GM18870 (cell line): ENCODE measurements at regions not wholly inside any gene's neighbourhood (a gene's known extent, or its start where the extent isn't known, plus 50 kb on each side); places are given as distances from the start of the nearest gene placed in this dataset.
"Not testable (repeated sequence)": the region's sequence is repeated elsewhere in the genome, so short reads cannot be mapped to it uniquely, and the experiment has no call there.

Experiments used
- ATAC-seq: cut with Tn5 transposase; IDR thresholded peaks from one replicate; pipeline ENCODE4 v1.9.1; 2021; ENCODE audit warnings: moderate library complexity; ENCODE audit not compliant: unreplicated experiment

DNA sequence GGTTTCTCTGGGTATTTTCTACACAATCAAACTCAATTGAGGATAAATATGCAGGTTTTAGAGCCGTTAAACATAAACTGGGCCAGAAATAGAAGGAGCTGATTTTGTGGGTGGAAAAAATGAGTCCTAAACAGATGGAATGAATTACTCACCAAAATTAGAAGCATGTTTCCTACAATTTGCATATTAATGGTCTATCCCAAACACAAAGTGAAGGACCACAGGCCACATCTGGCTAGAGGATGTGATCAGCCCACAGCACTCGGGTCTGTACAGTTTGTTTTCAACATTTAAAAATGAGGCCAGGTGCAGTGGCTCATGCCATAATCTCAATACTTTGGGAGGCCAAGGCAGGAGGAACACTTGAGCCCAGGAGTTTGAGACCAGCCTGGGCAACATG, 296.3 kb downstream of the PREX1 start:
- ATAC-seq = no peak

- no peak for ATAC-seq
Observed at GRCh38 chr20:48530957-48531356, 296.8 kb downstream of the PREX1 start.

GRCh38 chr20:48528346-48528745, 299.5 kb downstream of the PREX1 start:
- no peak for ATAC-seq

- ATAC-seq = no peak
Observed at GRCh38 chr20:48527771-48528170, 300.0 kb downstream of the PREX1 start.

DNA sequence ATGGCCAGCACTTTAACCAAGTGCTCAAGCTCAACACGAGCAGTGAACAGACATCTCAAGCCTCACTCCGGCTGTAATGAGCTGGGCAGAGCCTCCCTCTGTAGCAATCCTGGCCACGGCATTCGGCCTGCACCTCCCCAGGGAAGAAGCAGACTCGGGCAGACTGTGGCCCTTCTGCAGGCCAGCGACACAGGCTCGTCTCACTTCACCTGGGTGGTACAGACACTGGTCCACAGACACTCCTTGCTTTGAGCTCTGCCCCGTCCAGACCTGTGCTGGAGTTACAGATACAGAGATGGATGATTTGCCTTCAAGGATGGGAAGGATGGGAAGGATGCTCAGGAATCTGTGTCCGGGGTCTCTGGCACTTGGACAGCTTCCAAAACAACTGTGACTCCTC, 300.9 kb downstream of the PREX1 start:
- ATAC-seq = no peak

DNA sequence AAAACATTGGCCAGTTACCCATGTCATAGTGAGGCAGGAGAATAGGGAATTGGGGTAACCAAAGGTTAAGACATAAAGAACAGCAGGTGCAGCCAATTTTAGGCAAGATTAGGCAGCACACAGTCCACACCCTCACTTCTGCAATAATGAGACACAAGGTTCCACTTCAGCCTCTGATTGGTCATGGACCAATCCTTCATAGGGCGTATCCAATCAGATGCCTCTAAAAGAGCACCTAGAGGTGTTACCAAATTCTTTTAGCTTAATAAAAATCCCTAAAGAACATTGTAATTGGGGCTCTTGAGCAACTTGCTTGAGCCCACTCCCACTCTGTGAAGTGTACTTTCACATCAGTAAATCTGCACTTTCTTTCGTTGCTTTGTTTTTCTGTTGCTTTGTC, 302.4 kb downstream of the PREX1 start:
- no peak for ATAC-seq

- ATAC-seq = no peak
Observed at GRCh38 chr20:48524582-48524981, 303.2 kb downstream of the PREX1 start.

DNA sequence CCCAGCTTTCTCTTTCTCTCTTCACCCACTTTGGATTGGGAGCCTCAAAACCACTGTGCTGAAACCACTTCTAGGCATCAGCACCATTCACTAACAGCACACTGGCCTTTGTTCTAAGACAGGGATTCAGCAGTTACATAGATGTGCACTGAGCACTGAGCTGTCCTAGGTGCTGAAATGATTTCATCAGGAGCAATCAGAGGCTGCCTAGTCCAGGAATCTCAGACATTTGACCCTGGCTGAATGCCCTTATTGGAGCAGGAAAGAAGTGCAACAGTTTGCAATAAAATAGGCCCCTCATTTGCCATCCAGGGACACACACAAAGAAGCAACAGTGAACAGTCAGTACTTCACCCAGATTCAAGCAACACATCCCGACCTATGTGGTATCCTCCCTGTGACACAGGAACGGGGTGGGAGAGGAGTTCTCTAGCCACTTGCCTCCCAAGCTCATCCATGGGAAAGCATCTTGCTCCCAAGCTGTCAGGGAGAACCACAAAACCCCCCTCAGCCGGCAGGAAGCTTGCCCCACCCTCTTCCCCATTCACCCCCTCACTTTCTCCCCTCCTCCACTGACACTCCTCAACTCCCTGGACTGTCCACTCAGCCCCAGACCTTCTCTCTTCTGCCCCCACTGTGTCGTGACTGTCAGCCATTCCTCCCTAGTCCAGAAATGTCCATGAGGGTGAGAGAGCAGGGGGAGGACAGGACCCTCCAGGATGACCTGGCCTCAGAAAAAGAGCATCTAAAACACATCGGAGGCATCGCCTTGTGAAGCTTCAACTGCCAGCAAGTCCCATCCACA, 304.4 kb downstream of the PREX1 start:
- no peak for ATAC-seq

GRCh38 chr20:48521121-48521520, 306.7 kb downstream of the PREX1 start:
- ATAC-seq = no peak

GRCh38 chr20:48516196-48516595, 311.6 kb downstream of the PREX1 start:
- ATAC-seq = not testable (repeated sequence)

DNA sequence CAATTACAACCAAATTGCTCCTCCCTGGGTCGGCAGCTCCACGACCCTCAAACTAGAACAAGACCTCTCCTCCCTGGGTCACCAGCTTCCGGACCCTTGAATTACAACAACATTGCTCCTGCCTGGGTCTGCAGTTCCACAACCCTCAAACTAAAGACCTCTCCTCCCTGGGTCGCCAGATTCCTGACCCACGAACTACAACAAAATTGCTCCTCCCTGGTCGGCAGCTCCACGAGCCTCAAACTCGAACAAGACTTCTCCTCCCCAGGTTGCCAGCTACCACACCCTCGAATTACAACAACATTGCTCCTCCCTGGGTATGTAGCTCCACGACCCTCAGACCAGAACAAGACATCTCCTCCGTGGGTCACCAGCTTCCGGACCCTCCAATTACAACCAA, 313.2 kb downstream of the PREX1 start:
- ATAC-seq = not testable (repeated sequence)

DNA sequence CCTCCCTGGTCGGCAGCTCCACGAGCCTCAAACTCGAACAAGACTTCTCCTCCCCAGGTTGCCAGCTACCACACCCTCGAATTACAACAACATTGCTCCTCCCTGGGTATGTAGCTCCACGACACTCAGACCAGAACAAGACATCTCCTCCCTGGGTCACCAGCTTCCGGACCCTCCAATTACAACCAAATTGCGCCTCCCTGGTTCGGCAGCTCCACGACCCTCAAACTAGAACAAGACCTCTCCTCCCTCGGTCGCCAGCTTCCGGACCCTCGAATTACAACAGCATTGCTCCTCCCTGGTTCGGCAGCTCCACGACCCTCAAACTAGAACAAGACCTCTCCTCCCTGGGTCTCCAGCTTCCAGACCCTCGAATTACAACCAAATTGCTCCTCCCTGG, 315.3 kb downstream of the PREX1 start:
- not testable (repeated sequence) for ATAC-seq

DNA sequence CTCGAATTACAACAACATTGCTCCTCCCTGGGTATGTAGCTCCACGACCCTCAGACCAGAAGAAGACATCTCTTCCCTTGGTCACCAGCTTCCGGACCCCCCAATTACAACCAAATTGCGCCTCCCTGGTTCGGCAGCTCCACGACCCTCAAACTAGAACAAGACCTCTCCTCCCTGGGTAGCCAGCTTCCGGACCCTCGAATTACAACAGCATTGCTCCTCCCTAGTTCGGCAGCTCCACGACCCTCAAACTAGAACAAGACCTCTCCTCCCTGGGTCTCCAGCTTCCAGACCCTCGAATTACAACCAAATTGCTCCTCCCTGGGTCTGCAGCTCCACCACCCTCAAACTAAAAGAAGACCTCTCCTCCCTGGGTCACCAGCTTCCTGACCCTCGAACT, 322.7 kb downstream of the PREX1 start:
- ATAC-seq = not testable (repeated sequence)

GRCh38 chr20:48503166-48503815, 324.5 kb downstream of the PREX1 start:
- no peak for ATAC-seq

GRCh38 chr20:48502758-48503157, 325.0 kb downstream of the PREX1 start:
- no peak for ATAC-seq

- no peak for ATAC-seq
Observed at GRCh38 chr20:48502016-48502415, 325.8 kb downstream of the PREX1 start.

DNA sequence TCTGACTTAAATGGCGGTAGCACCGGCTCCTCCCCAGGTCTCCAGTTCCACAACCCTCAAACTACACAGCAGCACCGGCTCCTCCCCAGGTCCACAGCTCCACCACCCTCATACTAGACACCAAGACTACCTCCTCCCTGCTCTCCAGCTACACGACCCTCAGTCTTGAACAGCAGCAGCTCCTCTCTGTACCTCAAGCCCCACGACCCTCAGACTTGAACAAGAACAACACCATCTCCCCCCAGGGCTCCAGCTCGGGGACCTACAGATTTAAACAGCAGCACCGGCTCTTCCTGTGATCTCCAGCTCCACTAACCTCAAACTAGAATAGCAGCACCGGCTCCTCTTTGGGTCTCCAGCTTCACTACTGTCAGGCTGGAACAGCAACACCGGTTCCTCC, 326.9 kb downstream of the PREX1 start:
- ATAC-seq = not testable (repeated sequence)

DNA sequence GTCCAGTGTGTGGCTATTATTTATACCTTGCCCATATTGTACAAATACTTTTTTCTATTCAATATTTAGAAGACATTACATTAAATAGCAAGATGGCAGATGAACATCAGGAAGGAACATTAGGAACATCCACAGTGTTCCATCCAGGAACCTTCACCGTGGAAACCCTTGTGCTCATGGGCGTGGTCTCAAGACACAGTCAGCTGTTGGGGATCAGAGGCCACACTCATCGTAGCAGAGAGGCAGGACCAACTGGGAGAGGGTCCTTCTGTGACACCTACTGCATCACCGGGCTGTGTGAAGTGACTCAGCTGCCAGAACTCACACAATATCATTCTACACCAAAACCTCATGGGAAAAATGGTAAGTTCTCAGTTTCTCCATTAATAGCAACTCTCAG, 328.9 kb downstream of the PREX1 start:
- ATAC-seq = not testable (repeated sequence)

- not testable (repeated sequence) for ATAC-seq
Observed at GRCh38 chr20:48498125-48498524, 329.7 kb downstream of the PREX1 start.

- no peak for ATAC-seq
Observed at GRCh38 chr20:48493966-48494365, 333.8 kb downstream of the PREX1 start.

DNA sequence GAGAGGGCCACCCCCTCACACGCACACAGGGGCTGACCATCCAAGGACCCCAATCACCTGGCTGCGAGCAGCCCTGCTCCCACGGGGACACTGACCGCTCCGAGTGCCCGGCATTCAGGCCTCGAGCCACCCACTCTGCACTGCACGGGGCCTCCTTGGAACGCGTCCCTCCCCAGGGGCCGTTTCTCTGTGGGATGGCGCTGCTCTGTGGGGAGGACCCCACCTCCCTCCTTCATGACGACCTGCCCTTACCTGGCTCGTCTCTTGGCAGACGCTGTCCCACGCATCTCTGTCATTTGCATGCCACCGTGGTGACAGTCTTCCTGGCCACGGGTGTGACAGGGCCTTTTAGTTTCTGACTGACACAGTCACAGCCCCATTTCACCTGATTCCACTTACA, 334.5 kb downstream of the PREX1 start:
- ATAC-seq = not testable (repeated sequence)

DNA sequence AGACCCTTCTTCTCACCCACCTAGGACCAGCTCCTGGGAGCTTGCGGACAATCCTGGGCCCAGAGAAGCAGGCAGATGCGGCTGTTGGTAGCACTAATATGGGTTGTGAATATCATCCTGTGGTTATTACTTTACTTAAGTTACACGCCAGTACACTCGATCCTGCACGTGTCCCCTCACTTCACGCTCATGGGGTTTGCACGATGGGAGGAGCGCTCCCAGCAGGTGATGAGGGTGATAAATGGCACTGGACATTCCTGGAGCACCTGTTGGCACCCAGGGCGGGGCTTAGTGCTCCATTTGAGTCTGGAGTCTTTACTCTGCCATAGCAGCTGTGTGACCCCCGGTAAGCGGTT, 335.1 kb downstream of the PREX1 start:
- ATAC-seq = no peak
